ENCODE measurements at regions not wholly inside any gene's neighbourhood (a gene's known extent, or its start where the extent isn't known, plus 50 kb on each side); places are given as distances from the start of the nearest gene placed in this dataset.
"Not testable (repeated sequence)": the region's sequence is repeated elsewhere in the genome, so short reads cannot be mapped to it uniquely, and the experiment has no call there.

DNA sequence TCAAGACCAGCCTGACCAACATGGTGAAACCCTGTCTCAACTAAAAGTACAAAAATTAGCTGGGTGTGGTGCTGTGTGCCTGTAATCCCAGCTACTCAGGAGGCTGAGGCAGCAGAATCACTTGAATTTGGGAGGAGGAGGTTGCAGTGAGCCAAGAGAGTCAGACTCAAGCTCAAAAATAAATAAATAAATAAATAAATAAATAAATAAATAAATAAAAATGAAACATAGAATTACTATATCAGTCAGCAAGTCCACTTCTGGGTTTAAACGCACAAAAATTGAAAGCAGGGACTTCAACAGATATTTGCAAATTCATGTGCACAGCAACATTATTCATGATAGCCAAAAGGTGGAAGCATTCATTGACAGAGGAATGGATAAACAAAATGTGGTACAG, 875.2 kb upstream of the ALG10B start:
- DNase-seq, result not testable (repeated sequence)

DNA sequence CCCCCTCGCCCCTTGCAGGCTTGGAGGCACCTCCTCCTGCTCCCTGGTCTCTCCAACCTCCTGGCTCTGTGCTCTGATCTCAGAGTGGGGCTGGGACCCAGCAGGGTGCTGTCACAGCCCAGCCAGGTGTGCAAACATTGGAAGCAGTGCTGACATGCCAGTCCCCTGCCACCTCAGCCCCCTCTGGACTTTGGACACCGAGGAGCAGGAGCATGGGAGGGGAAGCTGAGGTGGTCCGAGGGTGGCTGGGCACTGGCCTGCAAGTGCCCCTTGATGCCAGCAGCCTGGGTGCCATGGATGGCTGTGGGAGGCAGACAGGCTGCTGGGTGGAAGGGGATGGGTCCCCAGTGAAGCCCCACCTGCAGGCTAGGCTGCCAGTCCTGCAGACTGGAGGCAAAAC, 860.9 kb upstream of the ALG10B start:
- DNase-seq, result not testable (repeated sequence)

DNA sequence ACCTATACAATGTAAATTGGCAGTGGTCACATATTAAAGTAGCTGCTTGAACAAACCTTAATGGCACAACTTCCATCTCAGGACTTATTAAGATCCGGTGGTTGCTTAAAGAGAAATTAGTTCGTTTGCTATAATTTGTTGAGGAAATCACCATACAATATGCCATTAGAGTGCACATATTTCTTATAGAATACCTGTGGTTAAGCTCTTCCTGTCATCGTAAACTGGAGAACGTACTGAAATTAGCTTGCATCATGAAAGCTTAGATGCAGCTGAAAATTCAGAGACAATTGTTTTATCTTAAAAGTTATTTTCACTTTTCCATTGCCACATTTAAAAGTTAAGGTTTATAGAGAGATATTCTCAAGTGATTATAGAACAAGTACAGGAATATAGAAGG, 818.6 kb upstream of the ALG10B start:
- not testable (repeated sequence) for DNase-seq

DNA sequence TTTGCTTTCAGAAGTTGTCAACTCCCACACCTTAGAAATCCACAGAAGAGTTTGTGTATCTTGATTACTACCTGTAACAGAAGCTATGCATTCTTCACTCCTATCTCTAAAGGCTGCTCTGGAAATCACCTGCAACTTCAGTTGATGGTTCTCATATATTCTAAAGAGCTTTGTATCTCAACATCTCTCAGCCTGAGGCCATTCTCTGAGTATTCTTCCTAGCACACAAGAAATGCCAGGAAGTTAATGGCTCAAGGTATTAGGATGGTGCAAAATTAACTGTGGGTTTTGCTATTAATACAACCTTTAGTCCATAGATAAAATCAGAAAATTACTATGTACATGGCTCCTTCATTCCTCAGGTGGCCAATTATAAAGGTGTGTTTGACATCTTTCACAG, 806.3 kb upstream of the ALG10B start:
- DNase-seq, result not testable (repeated sequence)

DNA sequence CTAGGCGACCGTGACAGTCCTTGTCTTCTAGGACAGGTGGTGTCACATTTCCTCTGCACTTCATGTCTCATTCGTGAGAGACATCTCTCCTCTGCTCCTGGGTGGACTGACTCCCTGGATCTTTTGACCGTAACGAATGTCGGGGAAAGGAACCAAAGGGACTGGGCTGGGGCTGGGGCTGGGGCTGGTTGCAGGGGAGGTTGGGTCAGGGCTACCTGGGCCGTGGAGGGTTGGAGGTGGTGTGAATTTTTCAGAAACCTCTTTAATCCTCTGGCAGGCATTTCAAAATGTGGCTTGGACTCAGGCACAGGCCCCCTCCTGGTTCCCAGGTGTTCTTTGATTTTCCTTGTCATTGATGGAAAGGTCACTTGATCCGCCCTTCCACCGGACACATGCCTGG, 776.0 kb upstream of the ALG10B start:
- DNase-seq, result not testable (repeated sequence)

DNA sequence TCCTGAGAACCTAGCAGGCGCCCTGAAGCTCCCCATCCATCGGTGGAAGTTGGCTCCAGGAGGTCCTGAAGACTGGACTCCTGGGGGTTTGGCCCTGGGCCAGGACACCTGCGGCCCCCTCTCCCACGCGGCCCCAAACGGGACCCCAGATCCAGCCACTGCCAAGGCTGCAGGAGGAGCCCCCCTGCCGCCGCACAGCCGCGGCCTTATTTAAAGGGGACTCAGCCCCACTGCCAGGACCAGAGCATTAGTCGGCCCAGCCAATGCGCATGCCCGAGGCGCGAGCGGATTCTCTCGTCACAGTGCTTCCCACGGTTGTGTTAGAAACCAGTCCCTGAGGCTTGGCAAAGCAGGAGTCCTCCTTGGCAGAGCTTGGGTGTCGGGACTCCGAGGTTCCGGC, 775.2 kb upstream of the ALG10B start:
- DNase-seq, result no peak

DNA sequence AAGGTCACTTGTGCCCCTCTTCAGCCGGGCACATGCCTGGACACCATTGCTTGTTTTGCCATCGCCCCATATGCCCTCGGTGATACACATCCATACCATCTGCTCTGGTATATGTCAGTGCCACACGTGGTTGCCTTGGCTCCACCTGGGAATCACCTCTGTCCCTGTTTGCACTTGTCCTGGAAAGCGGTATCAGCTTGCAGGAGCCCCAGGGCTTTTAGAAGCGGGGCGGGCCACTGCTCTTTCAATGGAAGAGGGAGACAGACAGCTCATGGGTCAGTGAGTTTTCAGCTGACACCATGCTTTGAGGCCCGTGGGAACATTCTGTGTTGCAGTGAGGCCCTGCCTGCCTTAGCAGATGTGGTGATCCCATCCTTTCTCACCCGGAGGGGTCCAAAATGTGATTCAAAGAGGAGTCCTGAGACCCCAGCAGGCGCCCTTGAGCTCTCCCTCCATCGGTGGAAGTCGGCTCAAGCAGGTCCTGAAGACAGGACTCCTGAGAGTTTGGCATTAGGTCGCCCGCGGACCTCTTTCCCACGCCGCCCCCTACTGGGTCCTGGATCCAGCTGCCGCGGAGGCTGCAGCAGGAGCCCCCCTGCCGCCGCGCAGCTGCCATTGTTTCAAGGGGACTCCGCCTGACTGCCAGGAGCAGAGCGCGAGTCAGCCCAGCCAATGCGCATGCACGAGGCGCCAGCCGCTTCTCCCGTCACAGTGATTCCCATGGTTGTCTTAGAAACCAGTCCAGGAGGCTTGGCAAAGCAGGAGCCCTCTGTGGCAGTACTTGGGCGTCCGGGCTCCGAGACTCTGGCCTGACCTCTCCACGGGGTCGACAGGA, 773.2 kb upstream of the ALG10B start:
- DNase-seq, result peak; percentile 18

DNA sequence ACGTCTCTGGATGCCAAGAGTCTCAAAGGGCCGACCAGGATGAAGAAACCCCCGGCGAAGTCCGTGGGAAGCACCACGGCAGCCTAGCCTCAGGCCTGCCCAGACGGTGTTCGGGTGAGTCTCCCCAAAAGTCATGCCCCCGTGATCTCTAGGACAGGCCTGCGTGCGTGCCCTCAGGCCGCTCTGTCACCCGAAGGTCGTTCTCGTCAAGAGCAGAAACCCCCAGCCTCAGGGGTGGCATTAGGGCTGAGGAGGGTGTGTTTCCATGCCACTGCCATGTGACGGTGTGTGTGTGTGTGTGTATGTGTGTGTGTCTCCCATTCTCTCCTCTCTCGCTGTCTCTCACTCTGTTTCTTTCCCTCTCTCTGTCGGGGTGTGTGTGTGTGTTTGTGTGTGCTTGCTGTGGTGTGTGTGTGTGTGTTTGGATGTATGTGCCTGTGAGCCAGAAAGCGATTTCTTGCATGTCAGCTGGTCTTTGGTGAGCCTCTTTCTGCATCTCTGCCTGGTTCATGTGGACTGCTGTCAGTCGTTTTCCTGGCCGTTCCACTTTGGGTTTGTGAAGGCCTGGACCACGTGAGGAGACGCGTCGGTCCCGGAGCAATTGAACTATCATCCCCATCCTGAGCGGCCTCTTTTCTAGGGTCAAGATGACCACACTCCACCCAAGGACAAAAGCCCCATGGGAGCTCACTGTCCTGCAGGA, 772.5 kb upstream of the ALG10B start:
- DNase-seq, result no peak

DNA sequence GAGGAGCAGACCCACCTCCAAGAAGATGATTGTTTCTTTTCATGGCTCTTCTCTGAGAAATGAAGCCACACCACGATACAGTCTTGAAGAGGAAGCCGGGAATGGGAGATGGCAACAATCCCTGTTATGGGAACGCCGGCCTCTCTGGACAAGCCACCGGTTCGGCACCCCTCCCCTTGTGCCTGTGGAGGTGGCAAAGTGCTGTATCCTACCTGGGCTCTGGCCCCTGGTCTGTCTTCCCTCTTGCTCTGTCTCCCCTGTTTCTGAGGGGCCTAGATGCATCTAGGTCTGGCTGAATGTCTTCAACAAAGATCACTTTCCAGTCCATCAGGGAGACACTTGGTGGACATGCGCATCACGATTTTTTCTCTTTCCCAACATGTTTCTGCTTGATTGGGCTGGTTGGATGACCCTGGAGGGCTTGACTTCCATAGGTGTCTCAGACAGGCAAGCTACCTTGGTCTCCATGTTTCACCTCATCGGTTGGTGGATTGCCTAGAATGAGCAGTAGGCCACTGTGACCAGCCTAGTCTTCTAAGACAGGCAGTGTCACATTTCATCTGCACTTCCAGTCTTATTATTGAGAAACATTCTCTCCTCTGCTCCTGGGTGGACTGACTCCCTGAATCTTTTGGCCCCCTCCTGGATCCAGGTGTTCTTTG, 771.8 kb upstream of the ALG10B start:
- DNase-seq, result not testable (repeated sequence)

DNA sequence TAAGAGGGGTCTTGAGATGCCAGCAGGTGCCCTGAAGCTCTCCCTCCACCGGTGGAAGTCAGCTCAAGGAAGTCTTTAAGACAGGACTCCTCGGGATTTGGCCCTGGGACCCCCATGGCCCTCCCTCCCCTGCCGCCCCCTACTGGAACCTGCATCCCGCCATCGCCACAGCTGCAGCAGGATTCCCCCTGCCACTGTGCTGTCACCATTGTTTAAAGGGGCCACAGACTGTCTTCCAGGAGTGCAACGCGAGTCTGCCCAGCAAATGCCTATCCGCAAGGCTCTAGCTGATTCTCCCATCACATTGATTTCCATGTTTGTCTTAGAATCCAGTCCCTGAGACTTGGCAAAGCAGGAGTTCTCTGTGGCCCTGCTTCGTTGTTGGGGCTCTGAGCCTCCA, 770.8 kb upstream of the ALG10B start:
- no peak for DNase-seq

DNA sequence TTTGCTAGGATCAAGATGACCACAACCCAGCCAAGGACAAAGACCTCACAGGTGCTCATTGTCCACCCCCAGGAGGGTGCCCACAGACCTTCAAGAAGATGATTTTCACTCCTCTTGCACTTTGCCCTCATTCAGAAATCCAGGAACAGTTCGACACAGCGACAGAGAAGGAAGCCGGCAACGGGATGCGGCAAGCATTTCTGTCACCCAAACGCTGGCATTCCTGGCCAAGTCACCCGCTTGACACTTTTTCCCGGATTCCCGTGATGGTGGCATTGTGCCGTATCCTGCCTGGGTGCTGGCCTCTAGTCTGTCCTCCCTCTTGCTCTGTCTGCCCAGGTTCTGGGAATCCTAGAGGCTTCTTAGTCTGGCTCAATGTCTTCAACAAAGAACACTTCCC, 770.4 kb upstream of the ALG10B start:
- DNase-seq, result no peak

DNA sequence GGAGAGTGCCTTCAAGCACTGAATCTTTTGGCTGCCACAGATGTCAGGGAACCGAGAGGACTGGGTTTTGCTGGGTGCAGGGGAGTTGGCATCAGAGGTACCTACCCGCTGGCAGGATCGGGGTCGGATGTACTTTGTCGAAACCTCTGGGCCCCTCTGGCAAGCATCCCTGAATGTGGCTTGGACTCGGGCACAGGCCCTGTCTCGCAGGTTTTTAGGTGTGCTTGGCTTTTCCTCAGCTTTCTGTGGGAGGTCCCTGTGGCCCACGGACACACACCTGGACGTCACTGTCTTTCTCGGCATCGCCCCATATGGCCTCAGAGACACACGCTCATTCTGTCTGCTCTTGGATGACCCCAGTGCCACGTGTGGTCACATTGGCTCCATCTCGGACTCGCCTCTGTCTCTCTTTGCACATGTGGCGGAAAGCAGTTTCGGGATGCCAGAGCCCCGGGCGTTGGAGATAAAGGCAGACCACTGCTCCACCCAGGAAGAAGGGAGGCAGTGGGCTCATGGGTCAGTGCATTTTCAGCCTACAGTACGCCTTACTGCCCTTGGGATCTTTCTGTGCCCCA, 769.6 kb upstream of the ALG10B start:
- DNase-seq, result no peak

DNA sequence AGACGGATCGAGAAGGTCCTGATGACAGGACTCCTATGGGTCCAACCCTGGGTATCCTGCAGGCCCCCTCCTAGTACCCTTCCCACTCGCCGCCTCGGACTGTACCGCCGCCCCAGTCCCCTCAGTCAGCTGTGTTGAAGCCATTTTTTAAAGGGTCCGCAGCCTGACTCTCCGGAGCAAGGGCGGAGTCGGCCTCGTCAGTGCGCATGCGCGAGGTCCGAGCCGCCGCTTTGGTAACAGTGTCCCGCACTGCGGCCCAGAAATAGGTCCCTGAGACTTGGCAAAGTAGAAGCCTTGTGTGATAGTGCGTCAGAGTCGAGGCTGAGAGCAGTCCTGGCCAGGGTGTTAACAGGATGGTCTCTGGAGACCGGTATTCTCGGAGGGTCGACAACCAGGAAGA, 769.0 kb upstream of the ALG10B start:
- DNase-seq, result peak; percentile 9

DNA sequence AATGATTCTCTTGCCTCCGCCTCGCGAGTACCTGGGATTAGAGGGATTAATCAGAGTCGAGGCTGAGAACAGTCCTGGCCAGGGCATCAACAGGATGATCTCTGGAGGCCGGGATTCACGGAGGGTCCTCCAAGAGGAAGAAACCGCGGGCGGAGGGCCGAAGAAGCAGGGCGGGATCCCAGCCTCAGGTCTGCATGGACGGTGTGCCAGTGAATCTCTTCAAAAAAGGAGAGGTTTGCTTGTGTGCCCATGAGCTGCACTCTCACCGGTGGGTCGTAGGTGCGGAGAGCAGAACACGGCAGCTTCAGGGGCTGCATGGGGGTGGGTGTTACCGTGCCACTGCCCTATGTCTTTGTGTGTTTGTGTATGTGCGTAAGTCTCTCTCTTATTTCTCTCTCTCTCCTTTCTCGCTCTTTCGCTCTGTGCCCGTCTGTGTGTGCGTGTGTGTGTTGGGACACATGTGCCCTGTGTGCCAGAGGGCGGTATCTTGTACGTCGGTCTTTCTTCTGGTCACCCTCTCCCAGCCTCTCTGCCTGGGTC, 768.2 kb upstream of the ALG10B start:
- DNase-seq, result no peak

DNA sequence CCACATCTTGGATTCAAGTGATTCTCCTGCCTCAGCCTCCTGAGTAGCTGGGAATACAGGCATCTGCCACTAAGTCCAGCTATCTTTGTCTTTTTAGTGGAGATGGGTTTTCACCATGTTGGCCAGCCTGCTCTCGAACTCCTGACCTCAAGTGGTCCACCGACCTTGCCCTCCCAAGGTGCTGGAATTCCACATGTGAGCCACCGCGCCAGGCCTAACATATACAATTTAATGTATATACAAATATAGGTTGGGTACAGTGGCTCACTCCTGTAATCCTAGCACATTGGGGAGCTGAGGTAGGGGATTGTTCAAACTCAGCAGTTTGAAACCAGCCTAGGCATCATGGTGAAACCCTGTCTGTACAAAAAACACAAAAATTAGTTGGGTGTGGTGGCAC, 759.6 kb upstream of the ALG10B start:
- DNase-seq, result not testable (repeated sequence)

DNA sequence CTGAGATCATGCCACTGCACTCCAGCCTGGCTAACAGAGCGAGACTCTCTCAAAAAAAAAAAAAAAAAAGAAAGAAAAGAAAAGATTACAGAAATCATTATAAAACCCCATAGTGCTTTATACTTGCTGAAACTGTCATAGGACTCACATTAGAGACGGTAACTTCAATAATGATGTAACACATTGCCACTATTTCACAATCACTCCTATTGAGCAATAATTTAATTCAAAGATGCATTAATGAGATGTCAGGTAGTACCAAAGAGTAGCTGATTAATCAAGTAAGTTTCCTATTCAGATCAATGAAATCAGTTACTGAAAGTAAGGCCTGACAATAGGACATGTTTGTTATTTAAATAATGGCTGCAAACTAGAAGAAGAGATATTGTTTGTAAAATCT, 751.5 kb upstream of the ALG10B start:
- DNase-seq, result no peak

DNA sequence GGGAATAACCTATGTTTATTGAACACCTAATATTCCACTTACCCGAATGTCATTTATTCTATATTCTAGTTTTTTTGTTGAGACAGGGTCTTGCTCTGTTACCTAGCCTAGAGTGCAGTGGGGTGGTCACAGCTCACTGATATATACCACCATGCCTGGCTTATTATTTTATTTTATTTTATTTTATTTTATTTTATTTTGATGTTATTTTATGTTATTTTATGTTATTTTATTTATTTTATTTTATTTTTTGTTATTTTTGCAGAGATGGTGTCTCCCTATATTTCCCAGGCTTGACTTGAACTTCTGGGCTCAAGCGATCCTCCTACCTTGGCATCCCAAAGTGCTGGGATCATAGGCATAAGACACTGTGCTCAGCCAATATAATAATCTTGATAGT, 746.0 kb upstream of the ALG10B start:
- DNase-seq, result not testable (repeated sequence)
